H1 (cell line): ENCODE measurements at regions not wholly inside any gene's neighbourhood (a gene's known extent, or its start where the extent isn't known, plus 50 kb on each side); places are given as distances from the start of the nearest gene placed in this dataset.

Experiments used
- CTCF ChIA-PET: fragments of 300-600 bp; sonication (Branson Sonifier 250); formaldehyde crosslinking; loops from one replicate; lab custom pipeline; 2021; ENCODE audit not compliant: partially characterized antibody; lab: Charles Lee
- POLR2A ChIA-PET: fragments of 300-600 bp; sonication (Branson Sonifier 250); formaldehyde crosslinking; loops from one replicate; lab custom pipeline; 2021; ENCODE audit warnings: inconsistent platforms; ENCODE audit not compliant: partially characterized antibody; lab: Charles Lee
- DNase-seq, 2 experiments: peaks; one replicate each; pipeline versions ENCODE4 v3.0.0 to v3.0.0-alpha.2; 2010 to 2022; ENCODE audit warnings: low spot score in 2 of 2, low read depth in 1 of 2, mixed read lengths in 1 of 2
- FAIRE-seq: peaks from 2 replicates; lab custom pipeline; 2011; peaks lifted over from hg19 to GRCh38; lab: Jason Lieb, UNC
- H2AFZ ChIP-seq: 2 replicates; pipeline ENCODE4 v1.8.1; 2012; ENCODE audit warnings: low read length, inconsistent platforms
- H2AK5ac ChIP-seq: 2 replicates; pipeline ENCODE4 v1.6.1; 2013; ENCODE audit warnings: low read depth, low read length
- H2BK120ac ChIP-seq: replicated peaks from 2 replicates; pipeline ENCODE3; 2013; ENCODE audit warnings: low read depth, low read length, inconsistent platforms
- H2BK12ac ChIP-seq: 2 replicates; pipeline ENCODE4 v1.6.1; 2013; ENCODE audit warnings: low read depth, low read length
- H2BK15ac ChIP-seq: 2 replicates; pipeline ENCODE4 v1.6.1; 2013; ENCODE audit warnings: low read length
- H2BK20ac ChIP-seq: 2 replicates; pipeline ENCODE4 v1.6.1; 2013; ENCODE audit warnings: low read length
- H2BK5ac ChIP-seq: 2 replicates; pipeline ENCODE4 v1.6.1; 2013; ENCODE audit warnings: low read depth, low read length
- H3K14ac ChIP-seq: 2 replicates; pipeline ENCODE4 v1.6.1; 2013; ENCODE audit warnings: inconsistent platforms; ENCODE audit not compliant: insufficient read length
- H3K18ac ChIP-seq: 2 replicates; pipeline ENCODE4 v1.6.1; 2013; ENCODE audit warnings: low read length; ENCODE audit errors: extremely low read depth
- H3K23ac ChIP-seq: 2 replicates; pipeline ENCODE4 v1.6.1; 2013; ENCODE audit warnings: inconsistent platforms; ENCODE audit not compliant: insufficient read length
- H3K23me2 ChIP-seq: 2 replicates; pipeline ENCODE4 v1.6.1; 2013; ENCODE audit warnings: low read depth, low read length
- H3K27ac ChIP-seq: 2 replicates; pipeline ENCODE4 v1.6.1; 2011; ENCODE audit warnings: low read depth, low read length, inconsistent platforms
- H3K27me3 ChIP-seq, 4 experiments: replicated peaks in 1 of 4; 1 replicate in 1 of 4; 2 replicates in 3 of 4; pipeline versions ENCODE4 v1.6.1 to v1.8.1; 2011 to 2013; ENCODE audit warnings: low read length in 3 of 4, mild to moderate bottlenecking in 3 of 4, inconsistent platforms in 2 of 4, mixed read lengths in 2 of 4, moderate library complexity in 1 of 4; ENCODE audit not compliant: control insufficient read depth in 3 of 4, insufficient read depth in 3 of 4; ENCODE audit errors: extremely low read depth in 1 of 4
- H3K36me3 ChIP-seq, 4 experiments: 2 replicates each; pipeline versions ENCODE4 v1.6.1 to v1.8.1; 2011 to 2013; ENCODE audit warnings: mild to moderate bottlenecking in 4 of 4, low read length in 3 of 4, moderate library complexity in 2 of 4, control low read depth in 1 of 4, inconsistent platforms in 1 of 4; ENCODE audit not compliant: insufficient read depth in 4 of 4, control insufficient read depth in 2 of 4
- H3K4ac ChIP-seq: replicated peaks from 2 replicates; pipeline ENCODE3; 2013; ENCODE audit warnings: low read length, low read depth, mixed read lengths, inconsistent platforms; ENCODE audit not compliant: insufficient read length
- H3K4me1 ChIP-seq, 4 experiments: replicated peaks in 1 of 4; 1 replicate in 1 of 4; 2 replicates in 3 of 4; pipeline versions ENCODE4 v1.6.1 to v1.8.1; 2011 to 2013; ENCODE audit warnings: low read length in 3 of 4, inconsistent platforms in 2 of 4, mixed read lengths in 1 of 4; ENCODE audit not compliant: insufficient read depth in 4 of 4, control insufficient read depth in 3 of 4
- H3K4me2 ChIP-seq, 2 experiments: 2 replicates each; pipeline versions ENCODE4 v1.6.1 to v1.8.1; 2011 to 2013; ENCODE audit warnings: low read depth in 2 of 2, low read length in 2 of 2, control low read depth in 1 of 2, inconsistent platforms in 1 of 2, mild to moderate bottlenecking in 1 of 2; ENCODE audit not compliant: insufficient read depth in 1 of 2
- H3K4me3 ChIP-seq, 4 experiments: fragments of 200-600, 300-600 bp in 1 of 4; sonication (generic), shearing (Covaris generic), sonication (Bioruptor Twin) in 1 of 4; 2 replicates each; pipeline versions ENCODE4 v1.5.1 to v1.8.1; 2011 to 2016; ENCODE audit warnings: low read length in 4 of 4, low read depth in 3 of 4, control low read depth in 2 of 4, inconsistent platforms in 2 of 4, mild to moderate bottlenecking in 2 of 4, mixed read lengths in 1 of 4, moderate library complexity in 1 of 4; ENCODE audit not compliant: insufficient read depth in 2 of 4; ENCODE audit errors: extremely low read depth in 1 of 4
- H3K56ac ChIP-seq: replicated peaks from 2 replicates; pipeline ENCODE3; 2013; ENCODE audit warnings: low read depth, mild to moderate bottlenecking, mixed read lengths, low read length, inconsistent platforms; ENCODE audit not compliant: insufficient read length
- H3K79me1 ChIP-seq: 2 replicates; pipeline ENCODE4 v1.6.1; 2013; ENCODE audit warnings: low read depth, low read length, control low read depth
- H3K79me2 ChIP-seq, 2 experiments: 2 replicates each; pipeline versions ENCODE4 v1.6.1 to v1.8.1; 2012 to 2013; ENCODE audit warnings: low read length in 2 of 2, mild to moderate bottlenecking in 2 of 2, inconsistent platforms in 1 of 2; ENCODE audit not compliant: insufficient read depth in 2 of 2, control insufficient read depth in 1 of 2
- H3K9ac ChIP-seq, 4 experiments: replicated peaks in 1 of 4; 1 replicate in 1 of 4; 2 replicates in 3 of 4; pipeline versions ENCODE4 v1.6.1 to v1.8.1; 2011 to 2013; ENCODE audit warnings: low read depth in 3 of 4, low read length in 3 of 4, control low read depth in 2 of 4, mild to moderate bottlenecking in 2 of 4, moderate library complexity in 2 of 4, inconsistent platforms in 1 of 4; ENCODE audit errors: extremely low read depth in 1 of 4
- H3K9me3 ChIP-seq, 2 experiments: 2 replicates each; pipeline versions ENCODE4 v1.6.1 to v1.8.1; 2012 to 2013; ENCODE audit warnings: mild to moderate bottlenecking in 2 of 2, moderate library complexity in 2 of 2, control low read depth in 1 of 2, inconsistent platforms in 1 of 2, low read depth in 1 of 2, low read length in 1 of 2, mixed read lengths in 1 of 2; ENCODE audit not compliant: insufficient read depth in 2 of 2
- H4K20me1 ChIP-seq, 2 experiments: replicated peaks in 1 of 2; 2 replicates each; pipeline versions ENCODE3 to v1.8.1; 2011 to 2013; ENCODE audit warnings: inconsistent platforms in 2 of 2, low read length in 2 of 2, mild to moderate bottlenecking in 1 of 2; ENCODE audit not compliant: insufficient read depth in 2 of 2, control insufficient read depth in 1 of 2
- H4K5ac ChIP-seq: 2 replicates; pipeline ENCODE4 v1.6.1; 2013; ENCODE audit warnings: low read length, low read depth, mixed read lengths, inconsistent platforms; ENCODE audit not compliant: insufficient read length
- H4K8ac ChIP-seq: 2 replicates; pipeline ENCODE4 v1.8.0; 2013; ENCODE audit warnings: mild to moderate bottlenecking, moderate library complexity, low read length, inconsistent platforms; ENCODE audit not compliant: insufficient read depth; ENCODE audit errors: extremely low read depth
- H4K91ac ChIP-seq: replicated peaks from 2 replicates; pipeline ENCODE3; 2013; ENCODE audit warnings: low read length, mixed read lengths, inconsistent platforms; ENCODE audit not compliant: insufficient read length
- ASH2L ChIP-seq: fragments of 200-600, 300-600 bp; sonication (generic); IDR thresholded peaks from one replicate; pipeline ENCODE4 v1.7.1; 2017; ENCODE audit warnings: low read length
- ATF2 ChIP-seq: IDR thresholded peaks from 2 replicates; pipeline ENCODE4 v1.6.1; 2012; ENCODE audit warnings: low read length, inconsistent platforms
- CEBPB ChIP-seq: IDR thresholded peaks from 2 replicates; pipeline ENCODE4 v1.6.1; 2012; ENCODE audit warnings: low read depth, low read length
- EP300 ChIP-seq, 2 experiments: IDR thresholded peaks; 1 replicate in 1 of 2; 2 replicates in 1 of 2; pipeline ENCODE4 v1.6.1; 2011 to 2012; ENCODE audit warnings: low read depth in 2 of 2, low read length in 2 of 2, mild to moderate bottlenecking in 2 of 2, borderline replicate concordance in 1 of 2, inconsistent platforms in 1 of 2, moderate library complexity in 1 of 2
- MAFK ChIP-seq: IDR thresholded peaks from 2 replicates; pipeline ENCODE4 v1.6.1; 2012; ENCODE audit warnings: low read depth, mild to moderate bottlenecking, improper control_type of control experiment, low read length
- MAX ChIP-seq: IDR thresholded peaks from 2 replicates; pipeline ENCODE4 v1.6.1; 2012; ENCODE audit warnings: inconsistent platforms
- POU5F1 ChIP-seq: IDR thresholded peaks from 2 replicates; pipeline ENCODE4 v1.6.1; 2011; ENCODE audit warnings: low read depth, mild to moderate bottlenecking, low read length, moderate library complexity
- RXRA ChIP-seq: IDR thresholded peaks from 2 replicates; pipeline ENCODE4 v1.6.1; 2011; ENCODE audit warnings: low read depth, mild to moderate bottlenecking, low read length, moderate library complexity; ENCODE audit not compliant: insufficient read depth
- SAP30 ChIP-seq: fragments of 300-600 bp; sonication (generic); IDR thresholded peaks from 2 replicates; pipeline ENCODE4 v1.7.1; 2012; ENCODE audit warnings: low read length, moderate library complexity, mild to moderate bottlenecking, inconsistent platforms; ENCODE audit not compliant: insufficient read depth, insufficient replicate concordance
- SIX5 ChIP-seq: IDR thresholded peaks from 2 replicates; pipeline ENCODE4 v1.6.1; 2011; ENCODE audit warnings: mild to moderate bottlenecking, low read depth, low read length
- SRF ChIP-seq: IDR thresholded peaks from 2 replicates; pipeline ENCODE4 v1.6.1; 2011; ENCODE audit warnings: mild to moderate bottlenecking, low read depth, low read length, moderate library complexity
- WGBS, 2 experiments: shearing (Covaris generic) in 1 of 2; methylation state at CpG; one replicate each; pipeline versions ENCODE4 v1.1.6 to v1.1.7; 2013 to 2015; ENCODE audit warnings: low lambda C conversion rate in 2 of 2, mixed read lengths in 2 of 2, inconsistent platforms in 1 of 2, low coverage in 1 of 2, missing lambda C conversion rate in 1 of 2; ENCODE audit not compliant: insufficient replicate concordance in 2 of 2, insufficient coverage in 1 of 2, insufficient read length in 1 of 2; ENCODE audit errors: extremely low coverage in 1 of 2, missing lambda C conversion rate in 1 of 2; 5-methylcytosine and 5-hydroxymethylcytosine counted together
- TF ChIP-seq, protein P1 (sequence below): IDR thresholded peaks from 2 replicates; pipeline ENCODE4 v1.6.1; 2011; ENCODE audit warnings: low read depth, mild to moderate bottlenecking, low read length; ENCODE audit not compliant: insufficient read depth

DNA sequence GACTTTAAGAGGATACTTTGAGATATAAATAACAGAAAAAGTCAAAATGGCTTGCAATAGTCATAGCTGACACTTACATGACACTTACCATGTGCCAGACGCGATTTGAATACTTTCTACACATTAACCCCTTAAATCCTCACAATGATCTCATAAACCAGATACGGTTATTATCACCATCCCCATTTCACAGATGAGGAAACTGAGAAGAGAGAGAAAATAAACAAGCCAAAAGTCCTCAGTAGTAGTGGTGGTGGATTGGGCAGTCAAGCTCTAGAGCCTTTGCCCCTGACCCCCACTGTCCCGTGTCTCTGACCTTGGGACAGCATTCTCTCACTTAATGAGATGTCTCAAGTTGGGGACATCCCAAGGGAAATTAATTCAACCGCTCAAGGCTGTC lies 105.2 kb upstream of the TAF1B start:
- Histone ChIP-seq H3K9ac (no peak overlapping the region), H3K79me2 (no peaks in the 10 kb centered on the region), H3K14ac (no peak overlapping the region), H3K9me3 (peaks cover 5 to 19% of the 10 kb centered on the region in 2 experiments; a peak in 3 of 4 replicates), H2BK12ac (no peak overlapping the region), H4K8ac (no peak overlapping the region), H3K23ac (no peak overlapping the region), H3K4me2 (no peak overlapping the region), H3K18ac (no peak overlapping the region), H2BK15ac (no peak overlapping the region), H2AFZ (no peak overlapping the region), H3K79me1 (no peaks in the 10 kb centered on the region), H3K27me3 (no peaks in the 10 kb centered on the region), H3K27ac (no peak overlapping the region), H3K23me2 (peaks cover 2% of the 10 kb centered on the region; the same call in 1 of the 2 replicates), H4K5ac (no peak overlapping the region), H2AK5ac (no peak overlapping the region), H3K4me1 (no peaks in the 10 kb centered on the region), H3K4ac (no peak overlapping the region), H2BK5ac (no peak overlapping the region), H3K4me3 (no peak overlapping the region), H2BK120ac (no peak overlapping the region), H2BK20ac (no peak overlapping the region), H4K20me1 (no peaks in the 10 kb centered on the region), H3K56ac (no peak overlapping the region), H4K91ac (no peak overlapping the region), H3K36me3 (no peaks in the 10 kb centered on the region)
- CTCF ChIA-PET, result interaction anchor here (3.4 kb wide), 1 partner anchor 31 kb away, joined by 13 read pairs; no protein-coding TSS in a partner anchor
- WGBS, 2 experiments, result 88% methylated on average over 5 of the region's 5 CpGs; no CpG with 5 or more reads in 1 of the 2 experiments
- DNase-seq (no peak), FAIRE-seq (no peak)
- POLR2A ChIA-PET, result no interaction called here
- TF ChIP-seq POU5F1, result no peak
- TF ChIP-seq, protein P1, sequence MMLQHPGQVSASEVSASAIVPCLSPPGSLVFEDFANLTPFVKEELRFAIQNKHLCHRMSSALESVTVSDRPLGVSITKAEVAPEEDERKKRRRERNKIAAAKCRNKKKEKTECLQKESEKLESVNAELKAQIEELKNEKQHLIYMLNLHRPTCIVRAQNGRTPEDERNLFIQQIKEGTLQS, result no peak
- no peak for TF ChIP-seq SAP30
- no peak for TF ChIP-seq CEBPB
- no peak for TF ChIP-seq RXRA
- no peak for TF ChIP-seq SIX5
- TF ChIP-seq SRF, result no peak
- no peak for TF ChIP-seq MAFK
- no peak for TF ChIP-seq EP300 (IDR thresholded peaks at IDR 0.05; ENCODE audit: borderline replicate concordance in 1 of 2, low read depth in 2 of 2, low read length in 2 of 2)
- TF ChIP-seq ATF2, result no peak
- TF ChIP-seq ASH2L, result no peak
- TF ChIP-seq MAX, result no peak
